Upper lobe of right lung (tissue), 1 donor: ENCODE measurements at regions not wholly inside any gene's neighbourhood (a gene's known extent, or its start where the extent isn't known, plus 50 kb on each side); places are given as distances from the start of the nearest gene placed in this dataset.

Source experiments
- ATAC-seq: fragments of 200-7000 bp; cut with Tn5 transposase; one replicate; pipeline ENCODE4 v1.9.1; 2020; ENCODE audit warnings: mild to moderate bottlenecking, moderate library complexity
- DNase-seq: peaks from one replicate; pipeline ENCODE4 v3.0.0-alpha.2; 2020
- H3K27ac ChIP-seq: fragments of 200-600 bp; one replicate; pipeline ENCODE4 v1.8.0; 2022
- H3K27me3 ChIP-seq: fragments of 200-600 bp; one replicate; pipeline ENCODE4 v1.8.0; 2022; ENCODE audit warnings: mild to moderate bottlenecking
- H3K36me3 ChIP-seq: fragments of 200-600 bp; one replicate; pipeline ENCODE4 v1.8.0; 2022
- H3K4me1 ChIP-seq: fragments of 200-600 bp; one replicate; pipeline ENCODE4 v1.8.0; 2022
- H3K4me3 ChIP-seq: fragments of 200-600 bp; one replicate; pipeline ENCODE4 v1.8.0; 2022; ENCODE audit warnings: mild to moderate bottlenecking
- H3K9me3 ChIP-seq: fragments of 200-600 bp; one replicate; pipeline ENCODE4 v1.8.0; 2022
- CTCF ChIP-seq: fragments of 200-600 bp; IDR thresholded peaks from one replicate; pipeline ENCODE4 v1.8.0; 2022; ENCODE audit warnings: antibody characterized with exemption
- intact Hi-C: fragments of 100-400 bp; cut with DNase I; formaldehyde crosslinking; loops from one replicate; pipeline ENCODE4 v1.11.0; 2022
- donor health status: DM: no; HTN: yes; CAD: no; lungs with severe emphysema.

- DNase-seq, result no peak
- ATAC-seq, result no peak
- intact Hi-C loops, result no loop called here
These were observed 1413.1 kb upstream of the CDH9 start for GRCh38 chr5:28451483-28451882.

GRCh38 chr5:28450997-28451396, 1412.6 kb upstream of the CDH9 start:
- DNase-seq (no peak), ATAC-seq (peak; percentile 23)
- H3K4me3 ChIP-seq, result no peak overlapping the region
- no peak for TF ChIP-seq CTCF
- H3K4me1 ChIP-seq, result no peaks in the 10 kb centered on the region
- no peaks in the 10 kb centered on the region for H3K36me3 ChIP-seq
- intact Hi-C loops, result no loop called here
- no peak overlapping the region for H3K27ac ChIP-seq
- no peaks in the 10 kb centered on the region for H3K9me3 ChIP-seq
- H3K27me3 ChIP-seq, result no peaks in the 10 kb centered on the region

More at GRCh38 chr5:28451483-28451882, 1413.1 kb upstream of the CDH9 start:
- Histone ChIP-seq H3K9me3 (no peaks in the 10 kb centered on the region), H3K36me3 (no peaks in the 10 kb centered on the region), H3K4me3 (no peak overlapping the region), H3K27ac (no peak overlapping the region), H3K4me1 (no peaks in the 10 kb centered on the region), H3K27me3 (no peaks in the 10 kb centered on the region)
- no peak for TF ChIP-seq CTCF

- intact Hi-C loops, result no loop called here
These were observed 1410.4 kb upstream of the CDH9 start for GRCh38 chr5:28448791-28449190.

GRCh38 chr5:28430565-28431178, 1392.3 kb upstream of the CDH9 start:
- H3K27ac ChIP-seq, result no peak overlapping the region
- DNase-seq (no peak), ATAC-seq (peak; percentile 70)

More at GRCh38 chr5:28448791-28449190, 1410.4 kb upstream of the CDH9 start:
- no peak for ATAC-seq
- Histone ChIP-seq H3K27me3 (no peaks in the 10 kb centered on the region), H3K36me3 (no peaks in the 10 kb centered on the region), H3K4me1 (no peaks in the 10 kb centered on the region), H3K9me3 (peaks cover 10% of the 10 kb centered on the region), H3K27ac (no peak overlapping the region), H3K4me3 (no peak overlapping the region)
- no peak for DNase-seq
- no peak for TF ChIP-seq CTCF

GRCh38 chr5:28421141-28421540, 1382.8 kb upstream of the CDH9 start:
- Histone ChIP-seq H3K4me1 (no peaks in the 10 kb centered on the region), H3K9me3 (no peaks in the 10 kb centered on the region), H3K27ac (no peak overlapping the region), H3K36me3 (no peaks in the 10 kb centered on the region), H3K27me3 (no peaks in the 10 kb centered on the region), H3K4me3 (no peak overlapping the region)
- no peak for TF ChIP-seq CTCF
- intact Hi-C loops, result no loop called here
- DNase-seq (no peak), ATAC-seq (no peak)

More at GRCh38 chr5:28430565-28431178, 1392.3 kb upstream of the CDH9 start:
- Histone ChIP-seq H3K4me3 (no peak overlapping the region), H3K4me1 (no peaks in the 10 kb centered on the region), H3K27me3 (no peaks in the 10 kb centered on the region), H3K36me3 (no peaks in the 10 kb centered on the region), H3K9me3 (no peaks in the 10 kb centered on the region)
- no peak for TF ChIP-seq CTCF
- intact Hi-C loops, result no loop called here
